Breast epithelium (tissue), 4 donors: ENCODE measurements at regions not wholly inside any gene's neighbourhood (a gene's known extent, or its start where the extent isn't known, plus 50 kb on each side); places are given as distances from the start of the nearest gene placed in this dataset.

Experiments
- DNase-seq, 2 donors: peaks; one replicate each; pipeline ENCODE4 v3.0.0-alpha.2; 2019; ENCODE audit warnings: low spot score in 2 of 2
- H3K27ac ChIP-seq, 2 donors: fragments of 200-600 bp; sonication (generic) in 1 of 2; one replicate each; pipeline ENCODE4 v1.5.1; 2016 to 2019; ENCODE audit warnings: mild to moderate bottlenecking in 1 of 2
- H3K27me3 ChIP-seq, 2 donors: fragments of 200-600 bp; sonication (generic) in 1 of 2; one replicate each; pipeline versions ENCODE4 v1.5.1 to v1.6.0; 2017 to 2019; ENCODE audit warnings: control low read depth in 1 of 2, mild to moderate bottlenecking in 1 of 2
- H3K36me3 ChIP-seq: fragments of 200-600 bp; one replicate; pipeline ENCODE4 v1.5.1; 2019
- H3K4me1 ChIP-seq, 2 donors: fragments of 200-600 bp; sonication (generic); one replicate each; pipeline ENCODE4 v1.5.1; 2016 to 2019; ENCODE audit warnings: control low read depth in 1 of 2
- H3K4me3 ChIP-seq, 3 donors: fragments of 200-600 bp; sonication (generic); 1 replicate in 2 of 3; 2 replicates in 1 of 3; pipeline ENCODE4 v1.5.1; 2016 to 2019; ENCODE audit warnings: mild to moderate bottlenecking in 3 of 3, moderate library complexity in 2 of 3
- H3K9me3 ChIP-seq, 2 donors: fragments of 200-600 bp; sonication (generic) in 1 of 2; one replicate each; pipeline ENCODE4 v1.5.1; 2016 to 2019; ENCODE audit warnings: control low read depth in 1 of 2
- POLR2A ChIP-seq: fragments of 450-650 bp; IDR thresholded peaks from one replicate; pipeline ENCODE4 v1.6.1; 2016; ENCODE audit warnings: antibody characterized with exemption, mild to moderate bottlenecking, moderate library complexity
- POLR2AphosphoS5 ChIP-seq, 3 donors: sonication (generic); formaldehyde crosslinking; IDR thresholded peaks; one replicate each; pipeline ENCODE4 v1.6.1; 2017; ENCODE audit warnings: antibody characterized with exemption in 3 of 3
- intact Hi-C: fragments of 100-400 bp; cut with DNase I; formaldehyde crosslinking; loops from one replicate; pipeline ENCODE4 v1.15.1; 2023; ENCODE audit warnings: low total_unique reads
- TF ChIP-seq, protein P1 (sequence below), 3 donors: fragments of 450-650 bp; IDR thresholded peaks; one replicate each; pipeline ENCODE4 v1.5.1; 2016 to 2017; ENCODE audit warnings: antibody characterized with exemption in 3 of 3, mild to moderate bottlenecking in 3 of 3, moderate library complexity in 3 of 3

DNA sequence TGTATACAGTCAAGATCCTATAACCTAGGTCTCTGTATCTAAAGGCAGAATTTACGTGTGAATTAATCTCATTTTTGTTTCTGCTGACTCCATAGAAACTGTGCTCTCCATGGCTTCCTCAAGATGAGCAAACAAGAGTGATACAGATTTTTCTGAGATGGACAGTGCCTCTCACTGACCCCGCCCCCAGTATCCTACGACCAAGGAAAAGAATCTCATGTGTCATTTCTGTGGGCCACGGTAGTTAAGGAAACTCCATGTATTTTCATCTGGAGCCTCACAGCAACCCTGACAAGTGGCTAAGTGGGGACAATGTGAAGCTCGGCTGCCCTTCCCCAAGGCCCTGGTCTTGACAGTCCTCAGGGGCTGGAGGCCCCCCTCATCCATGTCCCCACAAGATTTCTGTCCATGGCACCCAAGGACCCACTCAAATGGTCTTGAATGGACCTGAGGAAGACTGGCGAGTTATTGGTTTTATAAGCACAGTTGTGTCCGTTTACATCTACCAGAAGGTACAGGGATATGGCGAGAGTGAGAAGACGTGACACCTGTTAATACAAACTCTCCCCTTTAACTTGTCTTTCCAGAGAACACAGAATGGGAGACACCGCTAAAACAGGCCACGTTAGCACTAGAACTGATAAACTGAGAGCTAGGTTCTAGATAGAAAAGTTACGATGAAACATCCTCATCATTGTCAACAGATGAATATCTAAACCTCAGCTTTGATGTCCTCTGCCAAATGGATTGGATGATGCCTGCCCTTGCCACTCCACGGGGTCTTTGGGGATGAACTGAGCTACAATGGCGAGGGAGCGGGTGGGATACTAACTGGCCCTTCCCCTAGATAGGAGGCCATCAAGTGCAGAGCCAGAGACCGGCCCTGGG lies 108.4 kb upstream of the EGLN3 start:
- intact Hi-C loops: no loop called here
- TF ChIP-seq POLR2AphosphoS5 (IDR thresholded peaks at IDR 0.05): no peak
- TF ChIP-seq POLR2A: no peak
- TF ChIP-seq, protein P1, sequence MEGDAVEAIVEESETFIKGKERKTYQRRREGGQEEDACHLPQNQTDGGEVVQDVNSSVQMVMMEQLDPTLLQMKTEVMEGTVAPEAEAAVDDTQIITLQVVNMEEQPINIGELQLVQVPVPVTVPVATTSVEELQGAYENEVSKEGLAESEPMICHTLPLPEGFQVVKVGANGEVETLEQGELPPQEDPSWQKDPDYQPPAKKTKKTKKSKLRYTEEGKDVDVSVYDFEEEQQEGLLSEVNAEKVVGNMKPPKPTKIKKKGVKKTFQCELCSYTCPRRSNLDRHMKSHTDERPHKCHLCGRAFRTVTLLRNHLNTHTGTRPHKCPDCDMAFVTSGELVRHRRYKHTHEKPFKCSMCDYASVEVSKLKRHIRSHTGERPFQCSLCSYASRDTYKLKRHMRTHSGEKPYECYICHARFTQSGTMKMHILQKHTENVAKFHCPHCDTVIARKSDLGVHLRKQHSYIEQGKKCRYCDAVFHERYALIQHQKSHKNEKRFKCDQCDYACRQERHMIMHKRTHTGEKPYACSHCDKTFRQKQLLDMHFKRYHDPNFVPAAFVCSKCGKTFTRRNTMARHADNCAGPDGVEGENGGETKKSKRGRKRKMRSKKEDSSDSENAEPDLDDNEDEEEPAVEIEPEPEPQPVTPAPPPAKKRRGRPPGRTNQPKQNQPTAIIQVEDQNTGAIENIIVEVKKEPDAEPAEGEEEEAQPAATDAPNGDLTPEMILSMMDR (IDR thresholded peaks at IDR 0.05): no peak

DNA sequence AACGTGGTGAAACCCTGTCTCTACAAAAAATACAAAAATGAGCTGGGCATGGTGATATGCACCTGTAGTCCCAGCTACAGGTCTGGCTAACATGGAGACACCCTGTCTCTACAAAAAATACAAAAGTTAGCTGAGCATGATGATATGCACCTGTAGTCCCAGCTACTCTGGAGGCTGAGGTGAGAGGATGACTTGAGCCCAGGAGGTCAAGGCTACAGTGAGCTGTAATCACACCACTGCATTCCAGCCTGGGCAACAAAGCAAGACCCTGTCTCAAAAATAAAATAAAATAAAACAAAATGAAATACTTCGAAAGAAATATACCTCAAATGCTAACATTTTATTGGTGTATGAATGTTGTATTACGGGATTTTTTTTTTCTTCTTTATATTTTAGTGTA lies 107.6 kb upstream of the EGLN3 start:
- Histone ChIP-seq H3K9me3 (no peaks in the 10 kb centered on the region), H3K36me3 (no peaks in the 10 kb centered on the region), H3K27ac (no peak overlapping the region), H3K27me3 (no peaks in the 10 kb centered on the region), H3K4me1 (peaks cover 0 to 3% of the 10 kb centered on the region in 2 donors), H3K4me3 (no peak overlapping the region)
- TF ChIP-seq, protein P1 (IDR thresholded peaks at IDR 0.05): no peak
- TF ChIP-seq POLR2AphosphoS5 (IDR thresholded peaks at IDR 0.05) (no peak), POLR2A (no peak)
- intact Hi-C loops: no loop called here
- no peak for DNase-seq

More for the DNA sequence above, 108.4 kb upstream of the EGLN3 start:
- H3K27ac ChIP-seq: peak overlapping the region; percentile 90 to 92
- no peaks in the 10 kb centered on the region for H3K4me1 ChIP-seq
- no peak for DNase-seq
- no peaks in the 10 kb centered on the region for H3K9me3 ChIP-seq
- H3K4me3 ChIP-seq: peak overlapping the region; percentile 55 to 80 (median 70)
- no peaks in the 10 kb centered on the region for H3K36me3 ChIP-seq
- no peaks in the 10 kb centered on the region for H3K27me3 ChIP-seq

DNA sequence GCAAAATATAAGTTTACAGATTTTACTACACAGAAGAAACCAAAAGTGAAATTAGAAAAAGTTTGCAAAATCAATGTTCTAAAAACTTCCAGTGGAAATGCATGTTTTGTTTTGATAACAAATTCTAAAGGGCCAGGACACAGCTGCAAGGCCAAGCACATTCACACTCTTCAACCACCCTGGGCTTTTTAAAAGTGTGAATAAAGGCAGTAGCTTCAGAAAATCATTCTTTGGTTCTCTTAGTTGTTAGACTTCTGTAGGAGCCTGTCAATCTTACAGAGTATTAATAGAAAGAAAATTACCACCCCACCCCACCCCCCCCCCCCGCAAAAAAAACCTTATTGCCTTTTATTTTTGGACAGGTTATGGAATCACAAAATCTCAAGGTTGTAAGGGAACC lies 105.2 kb upstream of the EGLN3 start:
- no peak overlapping the region for H3K4me3 ChIP-seq
- no peaks in the 10 kb centered on the region for H3K36me3 ChIP-seq
- no peaks in the 10 kb centered on the region for H3K9me3 ChIP-seq
- DNase-seq: no peak
- intact Hi-C loops: no loop called here
- H3K27ac ChIP-seq: no peak overlapping the region
- TF ChIP-seq POLR2AphosphoS5 (IDR thresholded peaks at IDR 0.05): no peak
- TF ChIP-seq, protein P1 (IDR thresholded peaks at IDR 0.05): no peak
- peaks cover 0 to 3% of the 10 kb centered on the region in 2 donors for H3K4me1 ChIP-seq
- H3K27me3 ChIP-seq: no peaks in the 10 kb centered on the region

DNA sequence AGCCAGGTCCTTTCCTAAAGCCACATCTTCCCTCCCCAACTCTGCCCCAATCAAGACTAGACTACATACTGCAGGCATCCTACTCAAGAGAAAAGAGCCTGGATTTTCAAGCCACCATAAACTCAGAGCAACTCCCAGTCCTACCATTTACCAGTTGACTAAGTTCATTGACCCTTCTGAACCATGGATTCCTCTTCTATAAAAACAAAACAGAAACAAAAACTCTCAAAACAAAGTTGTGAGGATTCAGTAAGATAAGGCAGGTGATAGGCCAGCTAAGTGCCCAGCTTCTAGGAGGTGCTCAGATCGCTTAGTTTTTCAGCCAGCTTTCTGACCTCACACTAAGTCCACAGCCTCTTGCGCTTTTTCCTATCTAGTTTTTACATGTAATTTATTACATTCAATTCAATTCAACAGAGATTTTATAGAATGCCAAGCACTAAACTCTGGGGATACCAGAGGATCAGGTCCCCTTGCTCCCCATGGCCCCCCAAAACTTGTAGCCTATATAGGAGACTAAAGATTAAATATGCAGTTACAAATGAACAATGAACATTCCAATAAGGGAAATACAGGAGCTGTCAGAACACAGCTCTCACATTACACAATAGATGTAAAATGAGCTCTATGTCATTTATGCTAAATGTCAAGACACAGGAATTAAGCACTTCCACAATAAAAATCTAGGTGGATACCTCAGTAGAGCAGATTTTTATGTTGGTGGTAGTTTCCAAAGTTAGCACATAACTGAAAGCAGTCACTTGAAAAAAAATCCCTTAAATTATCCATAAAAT lies 104.5 kb upstream of the EGLN3 start:
- TF ChIP-seq POLR2AphosphoS5 (IDR thresholded peaks at IDR 0.05): no peak
- no peak for TF ChIP-seq POLR2A
- TF ChIP-seq, protein P1 (IDR thresholded peaks at IDR 0.05): no peak
- Histone ChIP-seq H3K4me3 (no peak overlapping the region), H3K27ac (no peak overlapping the region), H3K36me3 (no peaks in the 10 kb centered on the region), H3K9me3 (no peaks in the 10 kb centered on the region), H3K27me3 (no peaks in the 10 kb centered on the region), H3K4me1 (peaks cover 0 to 3% of the 10 kb centered on the region in 2 donors)
- no peak for DNase-seq
- intact Hi-C loops: no loop called here

DNA sequence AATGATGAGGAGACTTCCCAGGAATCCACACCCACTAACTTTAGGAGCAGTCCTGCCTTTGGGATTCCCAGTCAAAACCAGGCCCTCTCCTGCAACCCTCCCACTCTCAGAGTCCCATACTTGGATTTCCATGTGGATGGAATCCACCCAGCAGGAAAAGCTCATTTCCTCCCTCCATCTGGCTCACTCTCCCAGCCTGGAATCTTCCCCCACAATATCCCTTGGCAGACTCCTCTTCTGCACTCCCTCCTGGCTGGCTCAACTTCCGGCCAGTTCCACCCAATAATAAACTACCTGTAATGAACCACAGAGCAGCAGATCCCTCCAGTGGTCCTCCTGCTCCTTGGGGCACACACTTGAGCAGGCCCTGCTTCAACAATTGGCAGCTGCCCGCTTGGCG lies 102.8 kb upstream of the EGLN3 start:
- no peak overlapping the region for H3K4me3 ChIP-seq
- no peak for TF ChIP-seq POLR2A
- peak in 2 of 3 donors; percentile 20 to 37 for TF ChIP-seq POLR2AphosphoS5 (IDR thresholded peaks at IDR 0.05)
- TF ChIP-seq, protein P1 (IDR thresholded peaks at IDR 0.05): peak in 1 of 3 donors; percentile 26
- H3K27ac ChIP-seq: peak overlapping the region; percentile 49 to 70
- peaks cover 0 to 3% of the 10 kb centered on the region in 2 donors for H3K4me1 ChIP-seq
- H3K9me3 ChIP-seq: no peaks in the 10 kb centered on the region
- intact Hi-C loops: no loop called here
- DNase-seq: peak in 1 of 2 donors; percentile 57
- H3K27me3 ChIP-seq: no peaks in the 10 kb centered on the region
- no peaks in the 10 kb centered on the region for H3K36me3 ChIP-seq
